HL-60 (cell line): ENCODE measurements at regions not wholly inside any gene's neighbourhood (a gene's known extent, or its start where the extent isn't known, plus 50 kb on each side); places are given as distances from the start of the nearest gene placed in this dataset.

Source experiments
- GABPA ChIP-seq: IDR thresholded peaks from 2 replicates; pipeline ENCODE4 v1.6.1; 2012; ENCODE audit warnings: low read depth
- TF ChIP-seq, protein P1 (sequence below): IDR thresholded peaks from one replicate; pipeline ENCODE4 v1.5.1; 2011; ENCODE audit warnings: low read length, control low read depth, inconsistent platforms; ENCODE audit not compliant: insufficient read depth
- TF ChIP-seq, protein P2 (sequence below): IDR thresholded peaks from 2 replicates; pipeline ENCODE4 v1.6.1; 2012; ENCODE audit warnings: low read depth; ENCODE audit not compliant: insufficient replicate concordance

DNA sequence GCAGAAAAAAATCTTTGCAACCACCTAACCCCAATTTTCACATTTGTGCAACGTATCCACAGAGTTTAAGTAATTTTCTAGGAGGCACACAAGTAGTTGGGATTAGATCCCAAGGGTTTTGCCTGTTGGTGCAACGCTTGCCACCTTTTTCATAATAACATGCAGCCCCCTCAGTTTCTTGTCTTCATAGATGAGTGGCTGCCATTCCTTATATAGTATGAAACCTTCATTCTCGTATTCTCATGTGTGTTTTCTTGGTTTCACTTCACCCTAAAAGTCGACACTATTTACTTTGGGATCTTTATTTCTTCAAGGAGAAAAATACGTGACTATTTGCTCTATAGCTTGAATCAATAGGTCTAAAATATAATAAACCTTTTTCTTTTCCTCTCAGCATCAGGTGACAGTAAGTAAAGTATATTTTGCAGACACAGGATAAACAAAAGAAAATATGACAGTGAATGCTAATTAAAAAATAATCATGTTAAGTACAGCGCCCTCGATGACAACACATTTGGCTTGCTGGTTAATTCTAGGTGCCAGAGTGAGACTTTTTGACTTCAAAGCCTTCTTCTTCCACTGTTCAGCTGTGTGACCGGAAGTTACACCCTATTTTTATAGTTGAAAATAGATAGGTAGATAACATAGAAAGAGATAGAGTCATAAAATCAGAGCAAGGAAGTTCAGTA lies 342.8 kb upstream of the CCNG1 start:
- TF ChIP-seq GABPA, result no peak
- TF ChIP-seq, protein P1, sequence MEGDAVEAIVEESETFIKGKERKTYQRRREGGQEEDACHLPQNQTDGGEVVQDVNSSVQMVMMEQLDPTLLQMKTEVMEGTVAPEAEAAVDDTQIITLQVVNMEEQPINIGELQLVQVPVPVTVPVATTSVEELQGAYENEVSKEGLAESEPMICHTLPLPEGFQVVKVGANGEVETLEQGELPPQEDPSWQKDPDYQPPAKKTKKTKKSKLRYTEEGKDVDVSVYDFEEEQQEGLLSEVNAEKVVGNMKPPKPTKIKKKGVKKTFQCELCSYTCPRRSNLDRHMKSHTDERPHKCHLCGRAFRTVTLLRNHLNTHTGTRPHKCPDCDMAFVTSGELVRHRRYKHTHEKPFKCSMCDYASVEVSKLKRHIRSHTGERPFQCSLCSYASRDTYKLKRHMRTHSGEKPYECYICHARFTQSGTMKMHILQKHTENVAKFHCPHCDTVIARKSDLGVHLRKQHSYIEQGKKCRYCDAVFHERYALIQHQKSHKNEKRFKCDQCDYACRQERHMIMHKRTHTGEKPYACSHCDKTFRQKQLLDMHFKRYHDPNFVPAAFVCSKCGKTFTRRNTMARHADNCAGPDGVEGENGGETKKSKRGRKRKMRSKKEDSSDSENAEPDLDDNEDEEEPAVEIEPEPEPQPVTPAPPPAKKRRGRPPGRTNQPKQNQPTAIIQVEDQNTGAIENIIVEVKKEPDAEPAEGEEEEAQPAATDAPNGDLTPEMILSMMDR, result no peak
- TF ChIP-seq, protein P2, sequence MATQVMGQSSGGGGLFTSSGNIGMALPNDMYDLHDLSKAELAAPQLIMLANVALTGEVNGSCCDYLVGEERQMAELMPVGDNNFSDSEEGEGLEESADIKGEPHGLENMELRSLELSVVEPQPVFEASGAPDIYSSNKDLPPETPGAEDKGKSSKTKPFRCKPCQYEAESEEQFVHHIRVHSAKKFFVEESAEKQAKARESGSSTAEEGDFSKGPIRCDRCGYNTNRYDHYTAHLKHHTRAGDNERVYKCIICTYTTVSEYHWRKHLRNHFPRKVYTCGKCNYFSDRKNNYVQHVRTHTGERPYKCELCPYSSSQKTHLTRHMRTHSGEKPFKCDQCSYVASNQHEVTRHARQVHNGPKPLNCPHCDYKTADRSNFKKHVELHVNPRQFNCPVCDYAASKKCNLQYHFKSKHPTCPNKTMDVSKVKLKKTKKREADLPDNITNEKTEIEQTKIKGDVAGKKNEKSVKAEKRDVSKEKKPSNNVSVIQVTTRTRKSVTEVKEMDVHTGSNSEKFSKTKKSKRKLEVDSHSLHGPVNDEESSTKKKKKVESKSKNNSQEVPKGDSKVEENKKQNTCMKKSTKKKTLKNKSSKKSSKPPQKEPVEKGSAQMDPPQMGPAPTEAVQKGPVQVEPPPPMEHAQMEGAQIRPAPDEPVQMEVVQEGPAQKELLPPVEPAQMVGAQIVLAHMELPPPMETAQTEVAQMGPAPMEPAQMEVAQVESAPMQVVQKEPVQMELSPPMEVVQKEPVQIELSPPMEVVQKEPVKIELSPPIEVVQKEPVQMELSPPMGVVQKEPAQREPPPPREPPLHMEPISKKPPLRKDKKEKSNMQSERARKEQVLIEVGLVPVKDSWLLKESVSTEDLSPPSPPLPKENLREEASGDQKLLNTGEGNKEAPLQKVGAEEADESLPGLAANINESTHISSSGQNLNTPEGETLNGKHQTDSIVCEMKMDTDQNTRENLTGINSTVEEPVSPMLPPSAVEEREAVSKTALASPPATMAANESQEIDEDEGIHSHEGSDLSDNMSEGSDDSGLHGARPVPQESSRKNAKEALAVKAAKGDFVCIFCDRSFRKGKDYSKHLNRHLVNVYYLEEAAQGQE, result no peak
